ENCODE measurements at regions not wholly inside any gene's neighbourhood (a gene's known extent, or its start where the extent isn't known, plus 50 kb on each side); places are given as distances from the start of the nearest gene placed in this dataset.
"Not testable (repeated sequence)": the region's sequence is repeated elsewhere in the genome, so short reads cannot be mapped to it uniquely, and the experiment has no call there.

DNA sequence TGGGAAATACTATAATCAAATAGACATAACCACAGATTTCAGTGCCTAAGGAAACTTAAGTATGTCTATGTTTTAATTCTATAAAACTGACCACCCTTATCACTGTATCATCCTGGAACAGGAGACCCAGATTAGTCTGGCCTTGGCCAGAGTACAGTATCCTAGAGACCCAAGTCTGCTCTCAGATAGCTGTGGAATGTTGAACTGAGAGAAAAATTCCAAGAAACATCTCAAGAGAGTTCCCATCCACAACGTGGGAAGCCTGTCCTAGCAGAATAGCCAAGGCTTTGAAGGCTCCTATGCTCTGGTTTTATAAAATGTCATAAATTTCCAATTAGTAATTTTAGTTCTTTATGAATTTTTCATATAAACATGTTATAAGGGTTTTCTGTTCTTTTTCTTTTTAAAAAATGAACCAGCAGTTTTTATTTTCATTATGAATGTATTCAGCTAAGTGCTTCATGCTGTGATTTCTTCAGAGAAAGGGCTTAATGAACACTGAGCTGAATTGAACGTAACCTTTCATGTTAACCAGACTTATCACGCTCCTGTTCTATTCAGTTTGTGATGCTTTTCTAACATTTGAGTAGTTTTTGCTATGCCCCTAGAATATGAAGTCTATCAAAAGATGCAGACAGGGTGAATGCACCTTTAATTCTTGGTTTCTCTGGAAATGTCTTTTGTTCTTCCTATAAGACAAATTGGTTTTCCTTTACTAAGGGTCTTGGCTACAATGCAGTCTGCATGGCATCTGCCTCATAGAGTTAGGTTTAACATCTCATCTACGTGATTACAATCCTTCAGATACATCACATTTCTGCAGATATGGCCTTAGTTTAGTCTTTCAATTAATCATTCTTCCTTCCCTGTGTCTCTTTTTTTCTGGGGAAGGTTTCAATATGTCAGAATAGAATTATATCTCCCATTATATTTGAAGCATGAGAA lies 230.8 kb downstream of the CYLC2 start:
- Histone ChIP-seq H3K36me3 (no peaks in the 10 kb centered on the region), H3K4me1 (no peaks in the 10 kb centered on the region), H3K27me3 (no peaks in the 10 kb centered on the region), H3K27ac (no peak overlapping the region), H3K4me3 (no peak overlapping the region), H3K9me3 (no peaks in the 10 kb centered on the region)
- ATAC-seq (no peak), DNase-seq (no peak)
- TF ChIP-seq, protein P1, sequence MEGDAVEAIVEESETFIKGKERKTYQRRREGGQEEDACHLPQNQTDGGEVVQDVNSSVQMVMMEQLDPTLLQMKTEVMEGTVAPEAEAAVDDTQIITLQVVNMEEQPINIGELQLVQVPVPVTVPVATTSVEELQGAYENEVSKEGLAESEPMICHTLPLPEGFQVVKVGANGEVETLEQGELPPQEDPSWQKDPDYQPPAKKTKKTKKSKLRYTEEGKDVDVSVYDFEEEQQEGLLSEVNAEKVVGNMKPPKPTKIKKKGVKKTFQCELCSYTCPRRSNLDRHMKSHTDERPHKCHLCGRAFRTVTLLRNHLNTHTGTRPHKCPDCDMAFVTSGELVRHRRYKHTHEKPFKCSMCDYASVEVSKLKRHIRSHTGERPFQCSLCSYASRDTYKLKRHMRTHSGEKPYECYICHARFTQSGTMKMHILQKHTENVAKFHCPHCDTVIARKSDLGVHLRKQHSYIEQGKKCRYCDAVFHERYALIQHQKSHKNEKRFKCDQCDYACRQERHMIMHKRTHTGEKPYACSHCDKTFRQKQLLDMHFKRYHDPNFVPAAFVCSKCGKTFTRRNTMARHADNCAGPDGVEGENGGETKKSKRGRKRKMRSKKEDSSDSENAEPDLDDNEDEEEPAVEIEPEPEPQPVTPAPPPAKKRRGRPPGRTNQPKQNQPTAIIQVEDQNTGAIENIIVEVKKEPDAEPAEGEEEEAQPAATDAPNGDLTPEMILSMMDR (IDR thresholded peaks at IDR 0.05 in 4 of 5, conservative IDR thresholded peaks at IDR 0.05 in 1 of 5): no peak
- TF ChIP-seq POLR2A (IDR thresholded peaks at IDR 0.05): no peak
- intact Hi-C loops (cut with DNase I; ENCODE audit: low total_unique reads): no loop called here
- in situ Hi-C loops (cut with MboI; ENCODE audit: low sequenced_read_pairs in 4 of 4): no loop called here

DNA sequence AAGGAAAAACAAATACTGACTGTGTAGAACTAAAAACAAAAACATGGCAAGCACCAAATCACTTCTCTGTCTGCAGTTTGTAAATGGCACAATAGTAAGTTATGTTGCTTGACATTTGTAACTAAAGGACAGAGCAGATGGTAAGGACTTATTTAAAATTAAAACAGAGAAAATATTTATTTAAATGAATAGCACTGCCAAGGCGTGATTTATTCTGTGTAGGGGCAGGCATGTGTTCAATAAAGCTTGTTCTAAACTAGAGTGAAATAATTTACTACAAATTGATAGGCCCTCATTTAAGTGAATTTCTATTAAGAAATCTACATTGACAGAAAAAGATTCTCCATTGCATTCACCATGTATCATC lies 231.5 kb downstream of the CYLC2 start:
- H3K27me3 ChIP-seq: no peaks in the 10 kb centered on the region
- ATAC-seq: no peak
- intact Hi-C loops (cut with DNase I; ENCODE audit: low total_unique reads) (no loop called here), in situ Hi-C loops (cut with MboI; ENCODE audit: low sequenced_read_pairs in 4 of 4) (no loop called here)
- TF ChIP-seq POLR2A (IDR thresholded peaks at IDR 0.05): no peak
- TF ChIP-seq, protein P1 (IDR thresholded peaks at IDR 0.05 in 4 of 5, conservative IDR thresholded peaks at IDR 0.05 in 1 of 5): no peak
- DNase-seq: no peak
- H3K9me3 ChIP-seq: no peaks in the 10 kb centered on the region
- H3K27ac ChIP-seq: no peak overlapping the region
- no peaks in the 10 kb centered on the region for H3K4me1 ChIP-seq
- no peak overlapping the region for H3K4me3 ChIP-seq
- no peaks in the 10 kb centered on the region for H3K36me3 ChIP-seq

DNA sequence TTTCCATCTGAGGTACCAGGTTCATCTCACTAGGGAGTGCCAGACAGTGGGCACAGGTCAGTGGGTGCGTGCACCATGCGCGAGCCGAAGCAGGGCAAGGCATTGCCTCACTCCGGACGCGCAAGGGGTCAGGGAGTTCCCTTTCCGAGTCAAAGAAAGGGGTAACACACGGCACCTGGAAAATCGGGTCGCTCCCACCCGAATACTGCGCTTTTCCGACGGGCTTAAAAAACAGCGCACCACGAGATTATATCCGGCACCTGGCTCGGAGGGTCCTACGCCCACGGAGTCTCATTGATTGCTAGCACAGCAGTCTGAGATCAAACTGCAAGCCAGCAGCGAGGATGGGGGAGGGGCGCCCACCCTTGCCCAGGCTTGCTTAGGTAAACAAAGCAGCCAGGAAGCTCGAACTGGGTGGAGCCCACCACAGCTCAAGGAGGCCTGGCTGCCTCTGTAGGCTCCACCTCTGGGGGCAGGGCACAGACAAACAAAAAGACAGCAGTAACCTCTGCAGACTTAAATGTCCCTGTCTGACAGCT lies 242.5 kb downstream of the CYLC2 start:
- H3K36me3 ChIP-seq; intact Hi-C loops (cut with DNase I; ENCODE audit: low total_unique reads); H3K27me3 ChIP-seq; H3K9me3 ChIP-seq; ATAC-seq; H3K4me1 ChIP-seq; DNase-seq; H3K4me3 ChIP-seq; in situ Hi-C loops (cut with MboI; ENCODE audit: low sequenced_read_pairs in 4 of 4); H3K27ac ChIP-seq: not testable (repeated sequence)

DNA sequence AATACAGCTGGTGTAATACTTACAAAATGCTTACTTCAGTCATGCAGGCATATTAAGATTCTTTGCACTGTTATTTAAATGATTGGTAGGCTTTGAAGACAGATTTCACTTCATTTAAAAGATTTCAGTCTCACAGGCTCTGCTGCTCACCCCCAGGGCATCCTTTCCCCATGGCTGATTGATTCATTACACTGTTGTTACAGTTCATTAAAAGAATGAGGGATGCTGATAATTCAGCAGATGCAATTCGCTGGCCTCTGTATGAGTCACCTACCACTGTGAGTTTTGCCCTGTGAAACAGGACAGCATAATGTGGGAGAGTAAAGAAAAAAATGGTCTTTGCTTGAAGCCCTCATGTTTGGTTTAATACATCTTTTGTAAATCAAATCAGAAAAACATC lies 246.9 kb downstream of the CYLC2 start:
- no peaks in the 10 kb centered on the region for H3K27me3 ChIP-seq
- H3K4me1 ChIP-seq: no peaks in the 10 kb centered on the region
- DNase-seq (no peak), ATAC-seq (no peak)
- in situ Hi-C loops (cut with MboI; ENCODE audit: low sequenced_read_pairs in 4 of 4): no loop called here
- no peaks in the 10 kb centered on the region for H3K36me3 ChIP-seq
- H3K9me3 ChIP-seq: no peaks in the 10 kb centered on the region
- TF ChIP-seq, protein P1 (IDR thresholded peaks at IDR 0.05 in 4 of 5, conservative IDR thresholded peaks at IDR 0.05 in 1 of 5): no peak
- no peak for TF ChIP-seq POLR2A (IDR thresholded peaks at IDR 0.05)
- intact Hi-C loops (cut with DNase I; ENCODE audit: low total_unique reads): no loop called here
- H3K4me3 ChIP-seq: no peak overlapping the region
- H3K27ac ChIP-seq: no peak overlapping the region

DNA sequence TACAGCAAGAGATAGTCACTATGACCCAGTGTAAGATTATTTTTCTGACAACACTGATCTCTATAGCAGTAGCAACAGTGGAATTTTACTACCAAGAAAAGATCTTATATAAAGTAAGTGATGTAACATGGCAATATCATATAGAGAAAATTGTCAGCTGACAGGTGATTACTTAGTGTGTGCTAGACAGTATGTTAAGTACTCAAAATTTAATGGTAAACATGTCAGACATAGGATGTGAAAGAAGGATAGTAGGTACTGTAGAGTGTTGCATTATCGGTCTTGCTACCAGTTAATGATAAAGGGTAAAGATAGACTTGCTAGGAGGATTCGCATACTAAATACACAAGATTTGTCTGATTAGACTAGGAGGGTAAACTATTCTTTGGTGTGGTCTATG lies 247.4 kb downstream of the CYLC2 start:
- intact Hi-C loops (cut with DNase I; ENCODE audit: low total_unique reads) (no loop called here), in situ Hi-C loops (cut with MboI; ENCODE audit: low sequenced_read_pairs in 4 of 4) (no loop called here)
- Histone ChIP-seq H3K27ac (no peak overlapping the region), H3K27me3 (no peaks in the 10 kb centered on the region), H3K4me1 (no peaks in the 10 kb centered on the region), H3K4me3 (no peak overlapping the region), H3K36me3 (no peaks in the 10 kb centered on the region), H3K9me3 (no peaks in the 10 kb centered on the region)
- no peak for TF ChIP-seq POLR2A (IDR thresholded peaks at IDR 0.05)
- TF ChIP-seq, protein P1 (IDR thresholded peaks at IDR 0.05 in 4 of 5, conservative IDR thresholded peaks at IDR 0.05 in 1 of 5): no peak
- no peak for DNase-seq
- ATAC-seq: no peak
